Body of pancreas (tissue), 4 donors: ENCODE measurements at regions not wholly inside any gene's neighbourhood (a gene's known extent, or its start where the extent isn't known, plus 50 kb on each side); places are given as distances from the start of the nearest gene placed in this dataset.

ENCODE experiments used
- CTCF ChIP-seq, 7 experiments: fragments of 450-650 bp in 4 of 7; fragments of 200-600 bp in 3 of 7; sonication (generic) in 3 of 7; IDR thresholded peaks; one replicate each; pipeline ENCODE4 v1.5.1; 2016 to 2019; ENCODE audit warnings: antibody characterized with exemption in 7 of 7
- POLR2A ChIP-seq, 3 donors: fragments of 450-650 bp; IDR thresholded peaks; one replicate each; pipeline ENCODE4 v1.6.1; 2016; ENCODE audit warnings: antibody characterized with exemption in 3 of 3, mild to moderate bottlenecking in 2 of 3

DNA sequence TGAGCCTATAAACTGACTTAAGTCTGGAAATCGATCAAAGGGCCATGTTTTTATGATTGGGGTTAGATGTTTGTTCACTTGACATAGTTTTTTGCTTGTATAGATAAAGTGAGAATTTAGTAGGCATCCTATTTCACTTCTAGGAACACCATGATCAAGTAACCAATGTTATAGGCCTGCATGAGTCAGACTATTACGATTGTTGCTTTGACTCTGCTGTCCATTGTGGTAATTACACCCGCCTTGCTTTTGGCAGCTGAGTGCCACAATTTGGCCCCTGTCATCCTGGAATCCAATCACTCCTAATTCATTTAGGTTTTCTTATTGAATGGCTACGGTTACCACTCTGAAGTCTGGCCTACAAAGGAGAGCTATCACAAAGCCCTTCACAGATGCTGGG lies 67.8 kb upstream of the IL33 start:
- TF ChIP-seq CTCF (IDR thresholded peaks at IDR 0.05) (no peak), POLR2A (IDR thresholded peaks at IDR 0.05) (no peak)
